ENCODE measurements at regions not wholly inside any gene's neighbourhood (a gene's known extent, or its start where the extent isn't known, plus 50 kb on each side); places are given as distances from the start of the nearest gene placed in this dataset.
"Not testable (repeated sequence)": the region's sequence is repeated elsewhere in the genome, so short reads cannot be mapped to it uniquely, and the experiment has no call there.

GRCh38 chr6:141464490-141464889 is 668.2 kb upstream of the GJE1 start:
- H3K27ac ChIP-seq, result no peak overlapping the region
- TF ChIP-seq ZFX (IDR thresholded peaks at IDR 0.05; ENCODE audit: borderline replicate concordance), result no peak
- TF ChIP-seq, protein P1, sequence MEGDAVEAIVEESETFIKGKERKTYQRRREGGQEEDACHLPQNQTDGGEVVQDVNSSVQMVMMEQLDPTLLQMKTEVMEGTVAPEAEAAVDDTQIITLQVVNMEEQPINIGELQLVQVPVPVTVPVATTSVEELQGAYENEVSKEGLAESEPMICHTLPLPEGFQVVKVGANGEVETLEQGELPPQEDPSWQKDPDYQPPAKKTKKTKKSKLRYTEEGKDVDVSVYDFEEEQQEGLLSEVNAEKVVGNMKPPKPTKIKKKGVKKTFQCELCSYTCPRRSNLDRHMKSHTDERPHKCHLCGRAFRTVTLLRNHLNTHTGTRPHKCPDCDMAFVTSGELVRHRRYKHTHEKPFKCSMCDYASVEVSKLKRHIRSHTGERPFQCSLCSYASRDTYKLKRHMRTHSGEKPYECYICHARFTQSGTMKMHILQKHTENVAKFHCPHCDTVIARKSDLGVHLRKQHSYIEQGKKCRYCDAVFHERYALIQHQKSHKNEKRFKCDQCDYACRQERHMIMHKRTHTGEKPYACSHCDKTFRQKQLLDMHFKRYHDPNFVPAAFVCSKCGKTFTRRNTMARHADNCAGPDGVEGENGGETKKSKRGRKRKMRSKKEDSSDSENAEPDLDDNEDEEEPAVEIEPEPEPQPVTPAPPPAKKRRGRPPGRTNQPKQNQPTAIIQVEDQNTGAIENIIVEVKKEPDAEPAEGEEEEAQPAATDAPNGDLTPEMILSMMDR (IDR thresholded peaks at IDR 0.05), result no peak

DNA sequence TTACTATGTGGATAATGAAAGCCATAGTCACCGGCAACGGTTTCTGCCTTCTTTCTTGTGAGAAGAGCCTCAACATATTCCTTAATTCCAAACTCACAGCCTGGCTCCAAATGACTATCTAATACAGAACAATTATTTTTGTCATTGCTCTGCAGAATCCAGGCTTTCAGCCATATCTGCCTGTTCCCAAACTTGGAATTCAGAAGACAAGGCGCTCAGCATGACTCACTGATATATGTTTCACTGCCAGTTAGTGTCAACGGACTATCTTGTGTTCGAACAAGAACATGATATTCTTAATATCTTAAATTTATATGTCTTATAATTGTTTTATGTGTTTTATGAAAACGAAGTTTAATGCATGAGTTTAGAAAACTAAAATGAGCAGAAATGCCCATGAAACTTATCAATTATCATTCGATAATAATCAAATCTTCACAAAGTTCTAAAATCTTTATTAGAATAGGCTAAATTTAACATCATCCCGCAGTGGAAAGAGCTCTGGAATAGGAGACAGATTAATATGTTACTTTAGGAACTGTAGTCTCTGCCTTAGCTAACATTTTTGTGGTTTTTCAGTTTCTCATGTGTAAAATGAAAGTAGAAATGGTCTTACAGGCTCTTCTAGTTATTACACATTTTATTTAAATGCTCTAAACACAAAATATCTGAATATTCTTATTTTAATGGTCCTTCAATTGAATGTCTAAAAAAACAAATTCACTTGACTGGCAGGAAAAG is 669.3 kb upstream of the GJE1 start:
- no peak overlapping the region for H3K27ac ChIP-seq
- no peak for TF ChIP-seq ZFX (IDR thresholded peaks at IDR 0.05; ENCODE audit: borderline replicate concordance)
- TF ChIP-seq, protein P1 (IDR thresholded peaks at IDR 0.05), result no peak

GRCh38 chr6:141460743-141461484 is 671.8 kb upstream of the GJE1 start:
- TF ChIP-seq, protein P1 (IDR thresholded peaks at IDR 0.05), result no peak
- TF ChIP-seq ZFX (IDR thresholded peaks at IDR 0.05; ENCODE audit: borderline replicate concordance), result no peak
- no peak overlapping the region for H3K27ac ChIP-seq

- H3K27ac ChIP-seq, result not testable (repeated sequence)
Measured at GRCh38 chr6:141460245-141460644, 672.5 kb upstream of the GJE1 start.

DNA sequence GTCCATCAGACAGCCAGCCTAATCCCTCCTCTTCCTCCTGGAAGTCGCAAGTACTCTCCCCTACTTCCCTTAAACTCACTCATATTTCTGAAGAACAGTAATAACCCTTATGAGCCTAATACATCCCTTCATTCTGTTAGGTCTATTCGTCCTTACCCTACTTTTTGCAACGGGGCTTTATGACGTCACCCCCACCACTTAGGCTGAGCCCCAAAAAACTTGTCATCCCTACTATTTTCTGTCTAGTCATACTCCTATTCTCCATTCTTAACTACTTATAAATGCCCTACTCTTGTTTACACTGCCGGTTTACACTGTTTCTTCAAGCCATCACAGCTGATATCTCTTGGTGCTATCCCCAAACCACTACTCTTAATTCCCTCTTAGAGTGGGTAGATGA is 674.7 kb upstream of the GJE1 start:
- not testable (repeated sequence) for H3K27ac ChIP-seq

DNA sequence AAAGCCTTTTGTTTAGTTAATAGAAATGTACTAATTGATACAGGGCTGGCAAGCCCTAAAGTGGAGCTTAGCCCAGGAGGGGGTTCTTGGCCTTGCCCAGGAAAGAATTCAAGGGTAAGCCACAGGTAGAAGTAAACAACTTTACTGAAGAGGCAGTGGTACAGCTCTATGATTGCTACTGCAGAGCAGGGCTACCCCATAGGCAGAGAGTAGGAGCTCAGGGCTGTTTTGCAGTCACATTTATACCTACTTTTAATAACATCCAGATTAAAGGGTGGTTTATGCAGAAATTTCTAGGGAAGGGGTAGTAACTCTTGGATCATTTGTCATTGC is 680.4 kb upstream of the GJE1 start:
- no peak overlapping the region for H3K27ac ChIP-seq

GRCh38 chr6:141451511-141452353 is 681.0 kb upstream of the GJE1 start:
- no peak overlapping the region for H3K27ac ChIP-seq
- TF ChIP-seq ZFX (IDR thresholded peaks at IDR 0.05; ENCODE audit: borderline replicate concordance), result no peak
- TF ChIP-seq, protein P1 (IDR thresholded peaks at IDR 0.05), result no peak

More for the DNA sequence above, 680.4 kb upstream of the GJE1 start:
- TF ChIP-seq, protein P1 (IDR thresholded peaks at IDR 0.05), result no peak
- no peak for TF ChIP-seq ZFX (IDR thresholded peaks at IDR 0.05; ENCODE audit: borderline replicate concordance)

DNA sequence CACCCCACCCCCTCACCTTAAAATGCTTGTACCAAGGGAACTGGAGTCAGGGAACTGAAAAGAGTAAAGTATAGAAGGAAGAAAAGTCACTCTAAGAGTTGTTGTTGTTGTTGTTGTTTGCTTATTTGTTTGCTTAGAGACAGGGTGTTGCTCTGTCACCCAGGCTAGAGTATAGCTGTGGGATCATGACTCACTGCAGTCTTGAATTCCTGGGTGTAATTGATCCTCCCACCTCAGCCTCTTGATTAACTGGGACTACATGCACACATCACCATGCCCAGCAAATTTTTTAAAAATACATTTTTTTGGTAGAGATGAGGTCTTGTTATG is 681.6 kb upstream of the GJE1 start:
- no peak overlapping the region for H3K27ac ChIP-seq
- TF ChIP-seq ZFX (IDR thresholded peaks at IDR 0.05; ENCODE audit: borderline replicate concordance), result no peak
- TF ChIP-seq, protein P1 (IDR thresholded peaks at IDR 0.05), result no peak
